IMR-90 (cell line): ENCODE measurements at regions not wholly inside any gene's neighbourhood (a gene's known extent, or its start where the extent isn't known, plus 50 kb on each side); places are given as distances from the start of the nearest gene placed in this dataset.

Source experiments
- ATAC-seq: fragments of 200-7000 bp; cut with Tn5 transposase; 2 replicates; pipeline ENCODE4 v1.9.1; 2020; ENCODE audit warnings: low read depth, mild to moderate bottlenecking, moderate library complexity
- BruUV-seq: library from RNA; stranded (reverse); fragments of 400-500 nt; replicated peaks from 2 replicates; lab custom pipeline; 2021; lab: Mats Ljungman, UMichigan
- CTCF ChIA-PET: fragments of 300-600 bp; formaldehyde crosslinking; extraction: SDS; loops from one replicate; lab custom pipeline; 2021; ENCODE audit warnings: antibody characterized with exemption; lab: Yijun Ruan, JAX
- POLR2A ChIA-PET: fragments of 300-600 bp; sonication (Branson Sonifier 250); formaldehyde crosslinking; loops from one replicate; lab custom pipeline; 2022; ENCODE audit warnings: antibody characterized with exemption; ENCODE audit not compliant: unreplicated experiment; lab: Charles Lee
- DNase-seq: peaks from one replicate; pipeline ENCODE4 v3.0.0; 2013
- H2AFZ ChIP-seq: replicated peaks from 2 replicates; pipeline ENCODE3; 2013; ENCODE audit warnings: low read length, mild to moderate bottlenecking; ENCODE audit not compliant: poor library complexity
- H2AK5ac ChIP-seq: 2 replicates; pipeline ENCODE4 v1.6.1; 2013; ENCODE audit warnings: low read depth, low read length, inconsistent platforms
- H2AK9ac ChIP-seq: replicated peaks from 2 replicates; pipeline ENCODE3; 2013; ENCODE audit warnings: mild to moderate bottlenecking, low read depth, low read length, moderate library complexity; ENCODE audit not compliant: poor library complexity
- H2BK120ac ChIP-seq: 2 replicates; pipeline ENCODE4 v1.6.1; 2013; ENCODE audit warnings: low read depth, low read length, inconsistent platforms
- H2BK15ac ChIP-seq: 3 replicates; pipeline ENCODE4 v1.6.1; 2013; ENCODE audit warnings: low read depth, low read length, inconsistent platforms
- H2BK20ac ChIP-seq: 2 replicates; pipeline ENCODE4 v1.6.1; 2013; ENCODE audit warnings: low read depth, mild to moderate bottlenecking, inconsistent platforms, low read length, moderate library complexity
- H2BK5ac ChIP-seq: 2 replicates; pipeline ENCODE4 v1.6.1; 2013; ENCODE audit warnings: mild to moderate bottlenecking, low read depth, low read length, inconsistent platforms; ENCODE audit not compliant: poor library complexity, severe bottlenecking
- H3K14ac ChIP-seq: replicated peaks from 2 replicates; pipeline ENCODE4 v1.6.1; 2013; ENCODE audit warnings: low read depth, low read length, inconsistent platforms
- H3K18ac ChIP-seq: 2 replicates; pipeline ENCODE4 v1.6.1; 2013; ENCODE audit warnings: low read depth, low read length, control low read depth
- H3K23ac ChIP-seq: 2 replicates; pipeline ENCODE4 v1.6.1; 2013; ENCODE audit warnings: low read depth, low read length, inconsistent platforms
- H3K27ac ChIP-seq: 2 replicates; pipeline ENCODE4 v1.5.1; 2013; ENCODE audit warnings: mild to moderate bottlenecking, control low read depth, low read length; ENCODE audit not compliant: insufficient read depth
- H3K27me3 ChIP-seq: 2 replicates; pipeline ENCODE4 v1.6.1; 2013; ENCODE audit warnings: low read length; ENCODE audit not compliant: control insufficient read depth, insufficient read depth
- H3K36me3 ChIP-seq: 2 replicates; pipeline ENCODE4 v1.6.1; 2013; ENCODE audit warnings: low read length, mixed read lengths; ENCODE audit not compliant: control insufficient read depth, insufficient read depth
- H3K4ac ChIP-seq: 2 replicates; pipeline ENCODE4 v1.6.1; 2013; ENCODE audit warnings: low read depth, low read length, inconsistent platforms
- H3K4me1 ChIP-seq: 2 replicates; pipeline ENCODE4 v1.6.1; 2013; ENCODE audit warnings: low read length, mixed read lengths; ENCODE audit not compliant: control insufficient read depth, insufficient read depth
- H3K4me2 ChIP-seq: 2 replicates; pipeline ENCODE4 v1.6.1; 2013; ENCODE audit warnings: low read depth, mild to moderate bottlenecking, control low read depth, low read length, moderate library complexity
- H3K4me3 ChIP-seq: 2 replicates; pipeline ENCODE4 v1.5.1; 2013; ENCODE audit warnings: low read depth, mild to moderate bottlenecking, control low read depth, low read length, moderate library complexity; ENCODE audit not compliant: insufficient read depth
- H3K56ac ChIP-seq: 2 replicates; pipeline ENCODE4 v1.6.1; 2013; ENCODE audit warnings: low read length, inconsistent platforms; ENCODE audit not compliant: insufficient read depth; ENCODE audit errors: extremely low read depth
- H3K79me1 ChIP-seq, 2 experiments: 2 replicates each; pipeline ENCODE4 v1.6.1; 2013; ENCODE audit warnings: low read length in 2 of 2, inconsistent platforms in 1 of 2, low read depth in 1 of 2
- H3K9ac ChIP-seq: 2 replicates; pipeline ENCODE4 v1.6.1; 2013; ENCODE audit warnings: low read depth, low read length, control low read depth
- H3K9me1 ChIP-seq: 2 replicates; pipeline ENCODE4 v1.6.1; 2013; ENCODE audit warnings: low read length, inconsistent platforms; ENCODE audit not compliant: insufficient read depth
- H3K9me3 ChIP-seq: 2 replicates; pipeline ENCODE4 v1.6.1; 2013; ENCODE audit warnings: low read length; ENCODE audit not compliant: control insufficient read depth, insufficient read depth
- H4K20me1 ChIP-seq: 2 replicates; pipeline ENCODE4 v1.6.1; 2013; ENCODE audit warnings: low read length, inconsistent platforms; ENCODE audit not compliant: insufficient read depth
- H4K5ac ChIP-seq: 2 replicates; pipeline ENCODE4 v1.6.1; 2013; ENCODE audit warnings: mild to moderate bottlenecking, low read depth, low read length, control low read depth
- H4K8ac ChIP-seq, 2 experiments: 2 replicates each; pipeline ENCODE4 v1.6.1; 2013; ENCODE audit warnings: low read depth in 2 of 2, low read length in 2 of 2, control low read depth in 1 of 2, inconsistent platforms in 1 of 2
- H4K91ac ChIP-seq: 2 replicates; pipeline ENCODE4 v1.6.1; 2013; ENCODE audit warnings: low read depth, low read length, inconsistent platforms; ENCODE audit not compliant: insufficient read depth
- BHLHE40 ChIP-seq: fragments of 150-350 bp; IDR thresholded peaks from 2 replicates; pipeline ENCODE4 v1.6.1; 2016; ENCODE audit warnings: mild to moderate bottlenecking, low read depth, low read length
- CEBPB ChIP-seq: IDR thresholded peaks from 2 replicates; pipeline ENCODE4 v1.6.1; 2012; ENCODE audit warnings: low read depth, low read length, improper control_type of control experiment
- CHD1 ChIP-seq: IDR thresholded peaks from 2 replicates; pipeline ENCODE4 v1.6.1; 2012; ENCODE audit warnings: low read depth, low read length, improper control_type of control experiment
- ELK1 ChIP-seq: fragments of 150-350 bp; IDR thresholded peaks from 2 replicates; pipeline ENCODE4 v1.6.1; 2016; ENCODE audit warnings: low read depth, mild to moderate bottlenecking, low read length, moderate library complexity, borderline replicate concordance
- FOS ChIP-seq: fragments of 150-350 bp; IDR thresholded peaks from 2 replicates; pipeline ENCODE4 v1.6.1; 2016; ENCODE audit warnings: low read depth, low read length
- MAFK ChIP-seq: IDR thresholded peaks from 2 replicates; pipeline ENCODE4 v1.6.1; 2012; ENCODE audit warnings: low read depth, low read length, improper control_type of control experiment
- MAZ ChIP-seq: IDR thresholded peaks from 2 replicates; pipeline ENCODE4 v1.6.1; 2012; ENCODE audit warnings: low read depth, mild to moderate bottlenecking, low read length, improper control_type of control experiment, moderate library complexity, borderline replicate concordance
- NFE2L2 ChIP-seq: fragments of 150-350 bp; IDR thresholded peaks from 2 replicates; pipeline ENCODE4 v1.6.1; 2016; ENCODE audit warnings: low read depth, mild to moderate bottlenecking, low read length
- POLR2A ChIP-seq: IDR thresholded peaks from 2 replicates; pipeline ENCODE4 v1.6.1; 2012; ENCODE audit warnings: mild to moderate bottlenecking, low read depth, low read length
- RAD21 ChIP-seq: IDR thresholded peaks from 2 replicates; pipeline ENCODE4 v1.6.1; 2012; ENCODE audit warnings: low read length, improper control_type of control experiment
- RCOR1 ChIP-seq: IDR thresholded peaks from 2 replicates; pipeline ENCODE4 v1.6.1; 2012; ENCODE audit warnings: mild to moderate bottlenecking, low read length, improper control_type of control experiment; ENCODE audit not compliant: insufficient replicate concordance
- RFX5 ChIP-seq: IDR thresholded peaks from 2 replicates; pipeline ENCODE4 v1.8.0; 2012; ENCODE audit warnings: low read depth, mild to moderate bottlenecking, low read length, moderate library complexity
- SMC3 ChIP-seq: fragments of 150-350 bp; IDR thresholded peaks from 2 replicates; pipeline ENCODE4 v1.6.1; 2016; ENCODE audit warnings: low read depth, mild to moderate bottlenecking, antibody characterized with exemption, low read length, moderate library complexity
- USF2 ChIP-seq: fragments of 150-350 bp; IDR thresholded peaks from 2 replicates; pipeline ENCODE4 v1.6.1; 2017; ENCODE audit warnings: mild to moderate bottlenecking, antibody characterized with exemption, low read length, low read depth
- WGBS, 2 experiments: methylation state at CpG; one replicate each; pipeline versions ENCODE4 v1.1.5 to v1.1.7; 2013; ENCODE audit warnings: missing lambda C conversion rate in 2 of 2; ENCODE audit not compliant: insufficient read length in 1 of 2; ENCODE audit errors: extremely low coverage in 2 of 2; 5-methylcytosine and 5-hydroxymethylcytosine counted together
- dilution Hi-C: fragments of 300-500 bp; cut with HindIII; formaldehyde crosslinking; loops from one replicate; pipeline ENCODE4 v1.14.3; 2018; ENCODE audit warnings: low sequenced_read_pairs; ENCODE audit not compliant: unreplicated experiment
- in situ Hi-C: fragments of 300-500 bp; cut with MboI; formaldehyde crosslinking; loops from 3 replicates; pipeline ENCODE4 v1.14.3; 2019; ENCODE audit warnings: low sequenced_read_pairs, inconsistent platforms, mixed read lengths
- intact Hi-C: fragments of 100-400 bp; cut with micrococcal nuclease; formaldehyde crosslinking; loops from 2 replicates; pipeline ENCODE4 v1.10.0; 2022

- BruUV-seq = no TSS peak
- H4K8ac ChIP-seq = no peak overlapping the region
- H3K4ac ChIP-seq = no peak overlapping the region
- H3K23ac ChIP-seq = no peak overlapping the region
- no peak overlapping the region for H3K9ac ChIP-seq
- in situ Hi-C loops (no loop called here), intact Hi-C loops (no loop called here), dilution Hi-C loops (no loop called here)
- no peak overlapping the region for H2BK20ac ChIP-seq
- no peak overlapping the region for H2BK5ac ChIP-seq
- H3K4me3 ChIP-seq = no peak overlapping the region
- ATAC-seq (no peak), DNase-seq (no peak)
- no peaks in the 10 kb centered on the region for H4K20me1 ChIP-seq
- no peak overlapping the region for H3K27ac ChIP-seq
- H2AFZ ChIP-seq = no peak overlapping the region
- no peak for TF ChIP-seq RCOR1
- TF ChIP-seq SMC3 = no peak
- no peak for TF ChIP-seq CEBPB
- no peak for TF ChIP-seq ELK1
- no peak for TF ChIP-seq MAZ
- TF ChIP-seq RFX5 = no peak
- no peak for TF ChIP-seq CHD1
- no peak for TF ChIP-seq RAD21
- no peak for TF ChIP-seq NFE2L2
- TF ChIP-seq USF2 = no peak
- TF ChIP-seq BHLHE40 = no peak
- TF ChIP-seq FOS = no peak
- TF ChIP-seq POLR2A = no peak
- no peak for TF ChIP-seq MAFK
- no peaks in the 10 kb centered on the region for H3K27me3 ChIP-seq
- no peak overlapping the region for H3K14ac ChIP-seq
- no peak overlapping the region for H2AK9ac ChIP-seq
- H3K79me1 ChIP-seq = no peaks in the 10 kb centered on the region
- no peak overlapping the region for H2AK5ac ChIP-seq
- ChIA-PET CTCF (no interaction called here), POLR2A (no interaction called here)
- no peak overlapping the region for H4K5ac ChIP-seq
- H2BK15ac ChIP-seq = no peak overlapping the region
- no CpG with 5 or more reads among the region's 4 CpGs for WGBS, 2 experiments
- no peaks in the 10 kb centered on the region for H3K9me1 ChIP-seq
- no peak overlapping the region for H2BK120ac ChIP-seq
- H4K91ac ChIP-seq = no peak overlapping the region
- peaks cover 9% of the 10 kb centered on the region for H3K9me3 ChIP-seq
- no peak overlapping the region for H3K4me2 ChIP-seq
- H3K56ac ChIP-seq = no peak overlapping the region
- H3K4me1 ChIP-seq = no peaks in the 10 kb centered on the region
- H3K18ac ChIP-seq = no peak overlapping the region
- no peaks in the 10 kb centered on the region for H3K36me3 ChIP-seq
These were observed 255.4 kb upstream of the PLXNA2 start for GRCh38 chr1:208499601-208500000.
